ENCODE measurements at regions not wholly inside any gene's neighbourhood (a gene's known extent, or its start where the extent isn't known, plus 50 kb on each side); places are given as distances from the start of the nearest gene placed in this dataset.
"Not testable (repeated sequence)": the region's sequence is repeated elsewhere in the genome, so short reads cannot be mapped to it uniquely, and the experiment has no call there.

DNA sequence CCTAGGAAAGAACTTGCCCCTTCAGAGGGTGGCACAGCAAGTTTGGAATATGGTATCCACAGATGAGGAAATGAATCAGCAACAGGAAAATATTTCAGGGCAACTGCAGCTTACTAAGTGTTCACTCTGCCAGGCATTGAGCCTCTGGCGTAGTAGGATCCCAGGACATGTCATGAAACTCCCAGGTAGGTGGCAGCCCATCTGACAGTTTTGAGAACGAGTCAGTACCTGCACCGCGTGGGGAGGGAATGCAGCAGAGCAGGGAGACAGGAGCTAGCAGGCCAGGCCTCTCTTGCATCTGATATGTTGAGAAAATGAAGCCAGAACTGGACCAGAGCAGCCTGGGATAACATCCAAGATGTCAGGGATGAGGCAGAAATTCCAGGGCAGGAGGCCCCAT, 208.6 kb downstream of the BCL2L11 start:
- not testable (repeated sequence) for ATAC-seq (replicated peaks); H3K9me3 Mint-ChIP-seq; H3K27ac Mint-ChIP-seq; DNase-seq; H3K4me1 Mint-ChIP-seq (ENCODE audit: low read depth in 2 of 2); H3K27me3 Mint-ChIP-seq; H3K36me3 Mint-ChIP-seq (ENCODE audit: insufficient read depth); H3K4me3 Mint-ChIP-seq

GRCh38 chr2:111331099-111331724, 210.5 kb downstream of the BCL2L11 start:
- H3K27me3 Mint-ChIP-seq; H3K4me1 Mint-ChIP-seq (ENCODE audit: low read depth in 2 of 2); H3K4me3 Mint-ChIP-seq; H3K9me3 Mint-ChIP-seq; ATAC-seq (replicated peaks); DNase-seq; H3K36me3 Mint-ChIP-seq (ENCODE audit: insufficient read depth); H3K27ac Mint-ChIP-seq: not testable (repeated sequence)

DNA sequence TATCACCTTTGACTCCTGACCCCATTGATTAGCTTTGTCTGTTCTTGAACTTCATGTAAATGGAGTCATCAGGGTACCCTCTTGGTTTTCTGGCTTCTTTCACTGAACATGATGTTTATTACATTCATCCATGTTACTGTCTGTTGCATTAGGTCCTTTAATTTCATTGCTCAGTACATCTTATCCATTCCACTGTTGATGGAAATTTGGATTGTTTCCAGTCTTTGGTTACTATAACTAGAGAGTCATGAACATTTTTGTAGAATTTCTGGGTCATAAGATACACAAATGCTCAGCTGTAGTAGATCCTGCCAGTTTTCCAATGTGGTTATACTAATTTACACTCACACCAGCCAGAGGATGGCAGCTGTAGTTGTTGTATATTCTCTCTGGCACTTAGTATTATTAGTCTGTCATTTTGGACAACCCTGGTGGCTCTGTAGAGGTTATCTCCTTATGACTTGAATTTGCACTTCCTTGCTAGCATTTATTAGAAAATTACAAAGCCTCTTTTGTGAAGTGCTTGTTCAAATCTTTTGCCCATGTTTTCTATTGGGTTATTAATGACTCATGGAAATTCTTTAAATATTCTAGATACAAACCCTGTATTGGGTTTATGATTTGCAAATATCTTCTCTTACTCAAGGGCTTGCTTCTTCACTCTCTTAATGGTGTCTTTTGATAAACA, 214.7 kb downstream of the BCL2L11 start:
- H3K4me1 Mint-ChIP-seq (ENCODE audit: low read depth in 2 of 2); DNase-seq; ATAC-seq (replicated peaks); H3K36me3 Mint-ChIP-seq (ENCODE audit: insufficient read depth); H3K4me3 Mint-ChIP-seq; H3K9me3 Mint-ChIP-seq; H3K27ac Mint-ChIP-seq; H3K27me3 Mint-ChIP-seq: not testable (repeated sequence)

GRCh38 chr2:111338474-111338873, 217.8 kb downstream of the BCL2L11 start:
- not testable (repeated sequence) for H3K36me3 Mint-ChIP-seq (ENCODE audit: insufficient read depth); H3K4me1 Mint-ChIP-seq (ENCODE audit: low read depth in 2 of 2); ATAC-seq (replicated peaks); H3K27ac Mint-ChIP-seq; H3K4me3 Mint-ChIP-seq; H3K27me3 Mint-ChIP-seq; DNase-seq; H3K9me3 Mint-ChIP-seq

GRCh38 chr2:111339476-111339875, 218.8 kb downstream of the BCL2L11 start:
- H3K9me3 Mint-ChIP-seq; H3K36me3 Mint-ChIP-seq (ENCODE audit: insufficient read depth); ATAC-seq (replicated peaks); H3K4me1 Mint-ChIP-seq (ENCODE audit: low read depth in 2 of 2); H3K27ac Mint-ChIP-seq; H3K4me3 Mint-ChIP-seq; DNase-seq; H3K27me3 Mint-ChIP-seq: not testable (repeated sequence)

DNA sequence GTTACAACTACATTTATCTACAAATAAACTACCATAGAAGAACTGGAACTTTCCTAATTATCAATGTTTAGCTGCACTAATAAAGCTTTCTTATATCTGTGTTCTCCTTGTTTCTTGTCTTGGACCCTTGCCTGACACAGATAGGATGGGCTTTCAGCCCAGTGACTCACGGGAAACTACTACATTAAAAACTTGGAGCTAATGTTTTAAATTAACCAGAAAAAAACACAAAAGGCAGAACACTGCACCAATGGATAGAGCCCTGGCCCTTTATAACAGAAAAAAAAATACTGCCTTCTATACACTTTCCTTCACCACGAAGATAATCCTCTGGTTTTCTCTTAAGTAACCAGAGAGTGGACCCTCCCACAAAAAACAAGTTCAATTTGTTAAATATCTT, 223.9 kb downstream of the BCL2L11 start:
- H3K27ac Mint-ChIP-seq; H3K9me3 Mint-ChIP-seq; H3K4me3 Mint-ChIP-seq; H3K4me1 Mint-ChIP-seq (ENCODE audit: low read depth in 2 of 2); H3K27me3 Mint-ChIP-seq; DNase-seq; ATAC-seq (replicated peaks); H3K36me3 Mint-ChIP-seq (ENCODE audit: insufficient read depth): not testable (repeated sequence)

GRCh38 chr2:111345439-111345838, 224.7 kb downstream of the BCL2L11 start:
- H3K36me3 Mint-ChIP-seq (ENCODE audit: insufficient read depth); H3K9me3 Mint-ChIP-seq; H3K27me3 Mint-ChIP-seq; DNase-seq; H3K4me3 Mint-ChIP-seq; H3K4me1 Mint-ChIP-seq (ENCODE audit: low read depth in 2 of 2); H3K27ac Mint-ChIP-seq; ATAC-seq (replicated peaks): not testable (repeated sequence)

DNA sequence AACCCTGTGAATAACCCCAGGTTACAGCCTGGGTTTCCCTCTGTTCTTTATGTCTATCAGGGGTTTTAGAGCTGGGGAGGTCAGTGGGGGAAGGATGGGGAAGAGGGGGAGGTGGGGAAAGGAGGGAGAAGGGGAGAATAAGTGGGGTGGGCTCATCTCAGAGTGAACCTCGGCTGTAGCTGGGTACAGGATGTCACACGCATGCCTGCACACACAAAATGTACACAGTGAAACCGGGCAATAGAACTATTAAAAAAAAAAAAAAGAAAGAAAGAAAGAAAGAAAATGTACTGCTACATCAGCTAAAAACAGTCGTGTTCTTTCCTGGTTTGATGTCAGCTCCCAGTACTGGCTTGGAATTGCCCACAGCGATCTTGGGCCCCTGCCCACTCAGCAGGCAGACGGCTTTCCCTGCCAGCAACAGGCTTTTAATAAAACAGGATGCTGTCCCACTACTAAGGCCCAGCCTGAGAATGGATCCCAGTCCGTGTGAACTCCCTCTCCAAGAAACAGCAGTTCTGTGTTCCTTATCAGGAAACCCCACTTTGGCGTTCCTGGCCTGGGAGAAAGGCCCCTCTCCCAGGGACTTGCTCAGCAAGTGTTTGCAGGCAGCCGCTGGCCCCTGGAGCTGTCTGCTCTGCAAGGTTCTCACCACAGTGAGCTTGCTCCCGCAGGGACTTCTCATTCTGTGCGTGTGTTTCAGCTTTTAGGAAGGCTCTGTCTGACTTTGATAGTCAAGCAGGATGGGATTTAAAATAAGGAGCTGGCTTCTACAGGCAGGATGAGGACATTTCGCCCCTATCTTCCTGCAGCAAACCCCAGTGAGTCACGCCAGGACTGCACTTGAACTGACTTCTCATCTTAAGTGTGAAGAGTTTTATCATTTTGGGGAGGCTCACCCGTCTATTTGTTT, 225.6 kb downstream of the BCL2L11 start:
- H3K4me1 Mint-ChIP-seq (ENCODE audit: low read depth in 2 of 2); H3K9me3 Mint-ChIP-seq; H3K36me3 Mint-ChIP-seq (ENCODE audit: insufficient read depth); ATAC-seq (replicated peaks); DNase-seq; H3K27me3 Mint-ChIP-seq; H3K27ac Mint-ChIP-seq; H3K4me3 Mint-ChIP-seq: not testable (repeated sequence)

GRCh38 chr2:111347695-111348094, 227.0 kb downstream of the BCL2L11 start:
- ATAC-seq (replicated peaks); H3K9me3 Mint-ChIP-seq; DNase-seq; H3K36me3 Mint-ChIP-seq (ENCODE audit: insufficient read depth); H3K27ac Mint-ChIP-seq; H3K27me3 Mint-ChIP-seq; H3K4me1 Mint-ChIP-seq (ENCODE audit: low read depth in 2 of 2); H3K4me3 Mint-ChIP-seq: not testable (repeated sequence)

DNA sequence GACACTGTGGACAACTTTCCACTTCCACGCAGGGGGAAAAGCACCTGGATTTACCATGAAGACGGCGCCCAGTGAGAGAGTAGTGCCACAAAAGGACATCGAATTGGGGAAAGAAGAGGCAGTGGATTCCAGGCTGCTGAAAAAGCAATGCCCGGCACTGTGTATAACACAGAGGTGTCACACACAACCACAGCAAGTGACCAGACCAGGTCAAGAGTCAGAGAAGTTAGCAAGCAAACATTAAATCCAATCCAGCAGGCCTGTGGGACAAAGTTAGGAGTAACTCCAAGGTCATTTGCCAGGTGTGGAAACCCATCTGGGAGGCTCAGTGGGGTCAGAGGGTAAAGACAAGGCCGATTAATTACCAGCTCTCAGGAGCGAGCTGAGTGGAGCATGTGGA, 227.6 kb downstream of the BCL2L11 start:
- not testable (repeated sequence) for H3K9me3 Mint-ChIP-seq; DNase-seq; H3K27ac Mint-ChIP-seq; H3K4me1 Mint-ChIP-seq (ENCODE audit: low read depth in 2 of 2); H3K4me3 Mint-ChIP-seq; H3K27me3 Mint-ChIP-seq; H3K36me3 Mint-ChIP-seq (ENCODE audit: insufficient read depth); ATAC-seq (replicated peaks)

DNA sequence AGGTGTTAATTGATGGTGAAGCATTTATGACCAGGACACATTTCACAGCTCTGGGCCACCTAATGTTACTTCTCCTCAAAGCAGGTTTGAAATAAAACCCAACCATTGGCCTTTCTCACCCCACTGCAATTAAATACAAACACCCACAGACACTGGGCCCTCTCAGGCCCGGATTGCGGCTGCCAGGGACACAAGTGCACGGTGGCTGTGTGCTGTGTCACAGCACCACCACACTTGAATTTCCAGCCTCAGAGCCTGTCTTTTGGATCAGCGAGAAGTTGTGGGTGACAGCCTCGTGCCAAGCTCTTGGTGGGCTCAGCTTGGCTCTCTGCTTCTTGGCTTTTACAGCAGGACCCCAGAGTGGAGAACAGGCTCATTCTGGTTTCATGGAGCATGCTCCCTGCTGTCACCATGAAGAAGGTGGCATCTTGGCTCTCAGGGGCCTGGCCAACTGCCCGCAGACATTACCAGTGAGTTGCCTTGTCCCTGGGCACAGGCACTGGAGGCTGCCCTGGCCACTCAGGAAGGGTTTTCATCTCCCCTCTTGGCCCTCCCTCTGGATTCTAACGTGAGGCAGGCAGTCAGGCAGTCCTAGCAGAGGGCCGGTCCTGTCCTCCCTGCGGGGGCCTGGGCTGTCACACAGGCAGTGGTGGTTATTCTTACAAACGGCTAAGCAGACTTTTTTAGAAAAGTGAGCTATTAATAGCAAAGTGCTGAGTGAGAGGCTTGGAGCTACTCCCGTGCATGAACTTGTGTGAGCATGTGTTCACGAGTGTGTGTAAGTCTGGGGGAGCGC, 234.5 kb downstream of the BCL2L11 start:
- not testable (repeated sequence) for H3K36me3 Mint-ChIP-seq (ENCODE audit: insufficient read depth); H3K4me3 Mint-ChIP-seq; H3K27ac Mint-ChIP-seq; H3K4me1 Mint-ChIP-seq (ENCODE audit: low read depth in 2 of 2); ATAC-seq (replicated peaks); H3K9me3 Mint-ChIP-seq; H3K27me3 Mint-ChIP-seq; DNase-seq

DNA sequence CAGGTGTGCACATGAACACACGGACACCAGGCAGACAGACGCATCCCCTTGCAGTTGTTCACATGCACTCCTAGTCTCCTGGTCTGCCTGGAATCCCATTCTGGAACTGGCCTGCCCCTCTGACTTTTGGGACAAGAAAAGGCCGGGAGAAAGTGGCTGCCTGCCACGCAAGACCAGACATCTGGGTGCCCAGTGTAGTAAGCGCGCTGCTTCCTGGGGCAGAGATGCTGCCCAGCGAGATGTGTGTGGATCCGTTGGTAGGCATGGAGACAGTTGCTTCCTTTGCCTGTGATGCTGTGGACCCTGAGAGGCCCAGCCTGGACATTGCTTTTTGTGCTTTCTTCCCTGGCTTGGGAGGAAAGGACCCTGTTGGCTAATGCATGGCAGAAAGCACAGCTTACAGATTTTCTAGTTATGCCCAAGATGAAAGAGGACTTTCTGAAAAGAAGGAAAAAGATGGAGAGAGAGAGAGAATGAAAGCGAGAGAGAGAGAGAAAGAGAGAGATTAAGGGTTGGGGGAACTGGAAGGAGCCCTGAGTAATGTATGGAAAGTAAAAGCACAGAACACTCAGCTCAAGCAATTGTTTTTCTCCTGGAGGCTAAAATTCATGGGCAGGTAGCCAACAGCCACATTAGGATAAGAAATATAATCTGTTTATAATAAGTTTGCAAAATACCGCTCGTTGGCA, 235.3 kb downstream of the BCL2L11 start:
- not testable (repeated sequence) for ATAC-seq (replicated peaks); H3K9me3 Mint-ChIP-seq

GRCh38 chr2:111356512-111357031, 235.9 kb downstream of the BCL2L11 start:
- ATAC-seq (replicated peaks), result not testable (repeated sequence)

More for the DNA sequence above, 235.3 kb downstream of the BCL2L11 start:
- H3K27me3 Mint-ChIP-seq; DNase-seq; H3K27ac Mint-ChIP-seq; H3K36me3 Mint-ChIP-seq (ENCODE audit: insufficient read depth); H3K4me1 Mint-ChIP-seq (ENCODE audit: low read depth in 2 of 2); H3K4me3 Mint-ChIP-seq: not testable (repeated sequence)

More at GRCh38 chr2:111356512-111357031, 235.9 kb downstream of the BCL2L11 start:
- not testable (repeated sequence) for H3K9me3 Mint-ChIP-seq; H3K4me1 Mint-ChIP-seq (ENCODE audit: low read depth in 2 of 2); H3K4me3 Mint-ChIP-seq; H3K27ac Mint-ChIP-seq; H3K36me3 Mint-ChIP-seq (ENCODE audit: insufficient read depth); DNase-seq; H3K27me3 Mint-ChIP-seq

All from effector memory CD8-positive, alpha-beta T cell (primary cell).